Common myeloid progenitor, CD34-positive (primary cell): ENCODE measurements at regions not wholly inside any gene's neighbourhood (a gene's known extent, or its start where the extent isn't known, plus 50 kb on each side); places are given as distances from the start of the nearest gene placed in this dataset.

Experiments
- CTCF ChIA-PET: fragments of 350-600 bp; sonication (Branson Sonifier 250); formaldehyde crosslinking; loops from one replicate; lab custom pipeline; 2021; ENCODE audit warnings: antibody characterized with exemption; lab: Charles Lee
- POLR2A ChIA-PET: fragments of 350-600 bp; sonication (Branson Sonifier 250); formaldehyde crosslinking; loops from one replicate; lab custom pipeline; 2021; ENCODE audit warnings: antibody characterized with exemption; lab: Charles Lee
- DNase-seq, 3 donors: peaks; one replicate each; pipeline versions ENCODE4 v3.0.0 to v3.0.0-alpha.2; 2013
- H3K27ac ChIP-seq, 2 experiments: 1 replicate in 1 of 2; 2 replicates in 1 of 2; pipeline ENCODE4 v1.7.0; 2013; ENCODE audit warnings: inconsistent platforms in 2 of 2, low read length in 2 of 2, mild to moderate bottlenecking in 2 of 2, low read depth in 1 of 2, moderate library complexity in 1 of 2; ENCODE audit not compliant: severe bottlenecking in 2 of 2, insufficient read depth in 1 of 2, poor library complexity in 1 of 2
- H3K27me3 ChIP-seq, 5 experiments: replicated peaks in 2 of 5; 1 replicate in 3 of 5; 2 replicates in 2 of 5; pipeline versions ENCODE4 v1.6.1 to v1.7.0; 2013; ENCODE audit warnings: low read length in 4 of 5, mild to moderate bottlenecking in 2 of 5, moderate library complexity in 2 of 5, inconsistent platforms in 1 of 5; ENCODE audit not compliant: insufficient read depth in 5 of 5, control insufficient read depth in 4 of 5
- H3K36me3 ChIP-seq, 4 experiments: 1 replicate in 2 of 4; 2 replicates in 2 of 4; pipeline versions ENCODE4 v1.6.1 to v1.7.0; 2013; ENCODE audit warnings: low read length in 3 of 4, control low read depth in 1 of 4, mild to moderate bottlenecking in 1 of 4; ENCODE audit not compliant: control insufficient read depth in 4 of 4, insufficient read depth in 4 of 4
- H3K4me1 ChIP-seq, 4 experiments: 1 replicate in 3 of 4; 2 replicates in 1 of 4; pipeline versions ENCODE4 v1.6.1 to v1.7.1; 2013; ENCODE audit warnings: low read length in 3 of 4, mild to moderate bottlenecking in 3 of 4, control low read depth in 1 of 4, inconsistent platforms in 1 of 4, moderate library complexity in 1 of 4; ENCODE audit not compliant: control insufficient read depth in 4 of 4, insufficient read depth in 4 of 4; ENCODE audit errors: control extremely low read depth in 1 of 4
- H3K4me3 ChIP-seq, 7 experiments: 1 replicate in 4 of 7; 2 replicates in 3 of 7; pipeline versions ENCODE4 v1.5.1 to v1.7.0; 2013; ENCODE audit warnings: mild to moderate bottlenecking in 7 of 7, low read length in 6 of 7, moderate library complexity in 6 of 7, inconsistent platforms in 2 of 7, low read depth in 2 of 7, control low read depth in 1 of 7; ENCODE audit not compliant: insufficient read depth in 4 of 7, control insufficient read depth in 1 of 7; ENCODE audit errors: extremely low read depth in 1 of 7
- H3K9me3 ChIP-seq, 5 experiments: 1 replicate in 4 of 5; 2 replicates in 1 of 5; pipeline versions ENCODE4 v1.6.1 to v1.7.1; 2013; ENCODE audit warnings: low read length in 4 of 5, mild to moderate bottlenecking in 2 of 5, inconsistent platforms in 1 of 5, low read depth in 1 of 5, moderate library complexity in 1 of 5; ENCODE audit not compliant: control insufficient read depth in 4 of 5, insufficient read depth in 2 of 5; ENCODE audit errors: control extremely low read depth in 1 of 5
- WGBS: methylation state at CpG from one replicate; pipeline ENCODE4 v1.1.5; 2013; ENCODE audit not compliant: insufficient coverage; 5-methylcytosine and 5-hydroxymethylcytosine counted together

DNA sequence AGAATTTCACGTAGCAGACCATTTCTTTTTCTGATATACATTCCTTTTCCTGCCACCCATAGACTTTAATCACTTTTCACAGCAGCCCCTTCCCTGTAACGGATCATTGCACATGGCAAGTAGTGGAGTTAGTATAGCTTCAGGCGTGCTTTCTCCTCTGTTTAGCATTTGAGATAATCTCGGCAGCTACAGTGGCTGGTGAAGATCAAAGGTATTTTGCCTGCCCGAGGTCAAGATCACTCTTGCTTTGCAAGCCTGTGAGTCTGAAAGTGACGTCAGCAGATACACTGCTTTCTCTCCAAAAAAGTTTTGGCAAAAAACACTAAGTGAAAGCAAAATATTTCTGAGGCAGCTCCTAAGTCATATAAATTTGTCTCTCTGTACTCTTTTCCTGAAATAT lies 260.0 kb downstream of the NDFIP2 start:
- no peak for DNase-seq
- Histone ChIP-seq H3K9me3 (no peaks in the 10 kb centered on the region), H3K4me1 (no peaks in the 10 kb centered on the region), H3K27me3 (no peaks in the 10 kb centered on the region), H3K4me3 (no peak overlapping the region), H3K27ac (no peak overlapping the region), H3K36me3 (no peaks in the 10 kb centered on the region)
- 95% methylated on average over 3 of the region's 6 CpGs for WGBS
- CTCF ChIA-PET: no interaction called here
- POLR2A ChIA-PET: no interaction called here

DNA sequence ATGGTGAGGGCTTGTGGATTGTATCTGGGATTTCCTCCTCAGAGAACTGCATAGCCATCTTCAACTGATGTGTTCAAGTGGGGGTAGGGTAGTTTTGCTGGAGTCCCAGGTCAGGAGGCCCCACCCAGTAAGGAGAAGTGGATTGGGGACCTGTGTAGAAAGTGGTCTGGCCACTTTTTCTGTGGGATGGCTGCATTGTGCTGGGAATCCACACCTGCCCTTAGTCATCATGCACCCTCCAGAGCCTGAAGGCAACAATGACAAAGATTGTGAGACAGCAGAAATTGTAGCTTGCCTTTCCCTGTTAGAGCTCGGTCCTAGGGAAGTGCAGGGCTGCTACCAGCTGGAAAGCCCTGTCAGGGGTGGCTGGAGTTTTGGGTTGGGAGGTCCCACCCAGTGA lies 255.4 kb downstream of the NDFIP2 start:
- no peak for DNase-seq
- no peaks in the 10 kb centered on the region for H3K27me3 ChIP-seq
- CTCF ChIA-PET: no interaction called here
- no peaks in the 10 kb centered on the region for H3K4me1 ChIP-seq
- 100% methylated on average over 1 of the region's 1 CpG for WGBS
- H3K9me3 ChIP-seq: peaks cover 0 to 2% (median 0%) of the 10 kb centered on the region in 5 experiments
- POLR2A ChIA-PET: no interaction called here
- H3K36me3 ChIP-seq: no peaks in the 10 kb centered on the region
- H3K4me3 ChIP-seq: no peak overlapping the region
- no peak overlapping the region for H3K27ac ChIP-seq

DNA sequence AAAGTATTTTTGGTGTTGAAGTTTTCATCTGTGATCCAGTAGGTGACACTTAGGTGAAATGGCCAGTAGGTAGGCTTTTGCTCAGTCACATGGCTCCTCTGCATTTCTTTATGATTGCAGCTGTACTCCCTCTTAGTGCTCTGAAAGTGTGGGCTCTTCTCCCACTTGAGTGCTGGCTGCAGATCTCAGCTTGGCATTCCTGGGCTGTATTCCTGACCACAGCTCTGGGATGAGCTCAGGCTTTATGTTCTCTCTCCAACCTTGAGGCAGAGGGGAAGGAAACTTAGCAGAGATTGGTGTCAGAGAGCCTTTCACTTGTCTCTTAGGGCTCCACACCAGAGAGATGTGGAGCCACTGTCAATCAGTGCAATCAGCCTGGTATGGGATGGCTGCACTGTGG lies 254.3 kb downstream of the NDFIP2 start:
- POLR2A ChIA-PET: no interaction called here
- CTCF ChIA-PET: no interaction called here

DNA sequence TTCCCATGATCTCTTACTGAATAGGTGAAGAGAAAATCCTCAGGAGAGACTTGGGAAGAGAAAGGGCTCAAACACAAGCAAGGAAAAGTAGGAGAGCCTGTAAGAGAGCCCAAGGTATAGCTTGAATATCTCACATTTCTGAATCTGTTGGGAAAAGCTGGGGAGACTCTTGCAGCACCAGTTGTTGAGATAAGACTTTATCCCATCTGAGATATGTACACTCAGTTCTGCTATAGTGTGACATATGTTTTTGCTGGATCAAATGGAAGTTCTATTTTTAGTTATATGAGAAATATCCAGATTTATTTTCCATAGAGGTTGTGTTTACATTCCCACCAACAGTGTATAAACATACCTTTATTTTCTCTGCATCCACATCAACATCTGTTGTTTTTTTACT lies 246.1 kb downstream of the NDFIP2 start:
- Histone ChIP-seq H3K27me3 (no peaks in the 10 kb centered on the region), H3K27ac (no peak overlapping the region), H3K4me1 (no peaks in the 10 kb centered on the region), H3K36me3 (no peaks in the 10 kb centered on the region), H3K4me3 (no peak overlapping the region), H3K9me3 (no peaks in the 10 kb centered on the region)
- DNase-seq: no peak
- CTCF ChIA-PET: no interaction called here
- POLR2A ChIA-PET: no interaction called here

More for the DNA sequence above, 254.3 kb downstream of the NDFIP2 start:
- peaks cover 0 to 2% (median 0%) of the 10 kb centered on the region in 5 experiments for H3K9me3 ChIP-seq
- H3K4me3 ChIP-seq: no peak overlapping the region
- H3K27ac ChIP-seq: no peak overlapping the region
- H3K36me3 ChIP-seq: no peaks in the 10 kb centered on the region
- H3K4me1 ChIP-seq: no peaks in the 10 kb centered on the region
- DNase-seq: no peak
- no peaks in the 10 kb centered on the region for H3K27me3 ChIP-seq

DNA sequence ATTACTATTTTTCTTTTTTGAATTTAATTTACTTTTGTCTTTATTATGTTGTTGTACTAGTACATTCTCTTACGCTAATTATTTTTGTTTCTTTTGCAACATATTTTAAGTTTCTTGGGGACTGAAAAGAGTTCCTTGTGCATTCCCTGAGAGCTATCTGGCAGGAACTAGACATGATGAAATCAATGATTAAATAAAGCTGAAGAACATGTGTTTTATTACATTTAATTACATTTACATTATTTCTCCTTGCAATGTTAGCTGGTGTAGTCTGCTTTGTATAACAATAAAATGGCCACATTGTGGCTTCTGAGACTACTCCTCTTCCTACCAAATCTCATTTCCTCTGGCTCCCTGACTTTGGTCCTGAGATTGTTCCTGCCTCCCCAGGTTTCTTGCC lies 244.9 kb downstream of the NDFIP2 start:
- ChIA-PET POLR2A (no interaction called here), CTCF (no interaction called here)
- DNase-seq: no peak
- H3K27me3 ChIP-seq: no peaks in the 10 kb centered on the region
- WGBS: no CpG with 5 or more reads among the region's 1 CpG
- no peaks in the 10 kb centered on the region for H3K9me3 ChIP-seq
- no peak overlapping the region for H3K27ac ChIP-seq
- H3K4me1 ChIP-seq: no peaks in the 10 kb centered on the region
- no peak overlapping the region for H3K4me3 ChIP-seq
- no peaks in the 10 kb centered on the region for H3K36me3 ChIP-seq

DNA sequence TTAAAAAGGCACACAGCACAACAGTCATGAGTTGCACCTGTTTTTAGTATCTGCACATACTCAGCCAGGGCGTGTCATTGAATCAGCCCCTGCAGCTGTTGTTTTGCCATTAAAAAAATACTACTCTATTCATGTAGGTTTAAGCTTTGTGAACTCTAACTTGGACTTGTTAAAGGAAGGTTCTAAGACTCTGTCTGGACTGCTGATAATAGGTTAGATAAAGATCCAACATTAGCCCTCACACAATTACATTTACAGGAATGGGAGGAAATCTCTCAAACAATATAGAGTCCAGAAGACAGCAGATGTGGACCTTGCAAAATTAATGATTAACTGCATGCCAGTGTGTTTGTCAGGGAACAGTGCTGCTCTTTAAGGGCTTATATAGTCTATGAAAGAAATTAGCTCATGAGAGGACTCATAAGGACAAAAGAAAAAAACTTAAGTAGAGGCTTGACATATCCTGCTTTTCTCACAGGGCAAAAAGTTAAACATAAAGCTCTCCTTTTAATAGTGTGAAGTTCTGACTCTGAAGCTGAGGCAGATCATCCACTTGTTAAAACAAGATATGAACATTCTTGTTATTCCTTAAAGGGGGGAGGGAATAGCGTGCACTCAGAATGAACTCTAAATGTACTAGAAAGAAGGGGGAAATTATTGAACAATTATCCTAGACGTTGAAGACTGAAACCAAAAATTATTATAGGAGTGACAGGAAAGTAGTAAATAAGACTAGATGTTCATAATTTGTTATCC lies 243.6 kb downstream of the NDFIP2 start:
- H3K27ac ChIP-seq: no peak overlapping the region
- no peaks in the 10 kb centered on the region for H3K36me3 ChIP-seq
- no peaks in the 10 kb centered on the region for H3K4me1 ChIP-seq
- CTCF ChIA-PET: no interaction called here
- no peak overlapping the region for H3K4me3 ChIP-seq
- POLR2A ChIA-PET: no interaction called here
- H3K9me3 ChIP-seq: no peaks in the 10 kb centered on the region
- DNase-seq: no peak
- WGBS: 83% methylated on average over 1 of the region's 3 CpGs
- no peaks in the 10 kb centered on the region for H3K27me3 ChIP-seq

DNA sequence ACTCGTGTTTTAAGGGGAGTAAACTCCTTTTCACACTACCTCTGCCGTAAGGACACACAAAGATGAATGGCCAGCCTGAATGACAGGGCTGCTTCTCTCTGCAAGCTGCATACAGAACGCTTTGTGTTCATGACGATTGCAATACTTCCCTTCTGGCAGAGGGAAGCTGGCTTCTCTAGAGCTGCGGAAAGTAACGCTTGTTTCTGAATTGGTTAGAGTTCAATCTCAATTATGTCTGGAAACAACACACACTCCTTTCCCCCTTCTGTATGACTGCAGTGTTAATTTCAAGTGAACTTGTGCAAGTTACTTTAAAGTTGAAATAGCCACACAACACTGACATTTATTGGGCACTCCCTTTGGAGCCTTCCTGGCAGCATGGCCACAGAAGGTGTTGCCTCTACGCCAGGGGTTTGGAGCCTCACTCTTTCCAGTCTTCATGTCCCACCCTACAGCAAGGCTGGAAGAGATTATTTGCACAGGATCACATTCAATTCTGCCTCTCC lies 242.6 kb downstream of the NDFIP2 start:
- CTCF ChIA-PET: no interaction called here
- WGBS: 77% methylated on average over 5 of the region's 7 CpGs

More for the DNA sequence above, 242.6 kb downstream of the NDFIP2 start:
- Histone ChIP-seq H3K27ac (no peak overlapping the region), H3K36me3 (no peaks in the 10 kb centered on the region), H3K9me3 (no peaks in the 10 kb centered on the region), H3K4me3 (no peak overlapping the region), H3K27me3 (no peaks in the 10 kb centered on the region), H3K4me1 (no peaks in the 10 kb centered on the region)
- POLR2A ChIA-PET: no interaction called here
- DNase-seq: no peak
